Duodenal mucosa (tissue), 2 donors: ENCODE measurements at regions not wholly inside any gene's neighbourhood (a gene's known extent, or its start where the extent isn't known, plus 50 kb on each side); places are given as distances from the start of the nearest gene placed in this dataset.

ENCODE experiments used
- H3K27ac ChIP-seq: one replicate; pipeline ENCODE4 v1.7.0; 2013; ENCODE audit warnings: low read depth, low read length
- H3K27me3 ChIP-seq, 2 donors: one replicate each; pipeline ENCODE4 v1.7.0; 2013; ENCODE audit warnings: low read length in 2 of 2, control low read depth in 1 of 2; ENCODE audit not compliant: insufficient read depth in 2 of 2, control insufficient read depth in 1 of 2
- H3K36me3 ChIP-seq, 2 donors: one replicate each; pipeline ENCODE4 v1.7.0; 2013; ENCODE audit warnings: low read length in 2 of 2, control low read depth in 1 of 2; ENCODE audit not compliant: insufficient read depth in 2 of 2, control insufficient read depth in 1 of 2
- H3K4me1 ChIP-seq, 2 donors: one replicate each; pipeline ENCODE4 v1.7.0; 2013; ENCODE audit warnings: low read length in 2 of 2, control low read depth in 1 of 2; ENCODE audit not compliant: insufficient read depth in 2 of 2, control insufficient read depth in 1 of 2
- H3K4me3 ChIP-seq, 2 donors: one replicate each; pipeline ENCODE4 v1.7.0; 2013; ENCODE audit warnings: low read length in 2 of 2, low read depth in 1 of 2
- H3K9ac ChIP-seq, 2 donors: one replicate each; pipeline ENCODE4 v1.7.0; 2013; ENCODE audit warnings: low read length in 2 of 2, low read depth in 1 of 2
- H3K9me3 ChIP-seq, 2 donors: one replicate each; pipeline ENCODE4 v1.7.0; 2013; ENCODE audit warnings: low read length in 2 of 2, control low read depth in 1 of 2; ENCODE audit not compliant: control insufficient read depth in 1 of 2

DNA sequence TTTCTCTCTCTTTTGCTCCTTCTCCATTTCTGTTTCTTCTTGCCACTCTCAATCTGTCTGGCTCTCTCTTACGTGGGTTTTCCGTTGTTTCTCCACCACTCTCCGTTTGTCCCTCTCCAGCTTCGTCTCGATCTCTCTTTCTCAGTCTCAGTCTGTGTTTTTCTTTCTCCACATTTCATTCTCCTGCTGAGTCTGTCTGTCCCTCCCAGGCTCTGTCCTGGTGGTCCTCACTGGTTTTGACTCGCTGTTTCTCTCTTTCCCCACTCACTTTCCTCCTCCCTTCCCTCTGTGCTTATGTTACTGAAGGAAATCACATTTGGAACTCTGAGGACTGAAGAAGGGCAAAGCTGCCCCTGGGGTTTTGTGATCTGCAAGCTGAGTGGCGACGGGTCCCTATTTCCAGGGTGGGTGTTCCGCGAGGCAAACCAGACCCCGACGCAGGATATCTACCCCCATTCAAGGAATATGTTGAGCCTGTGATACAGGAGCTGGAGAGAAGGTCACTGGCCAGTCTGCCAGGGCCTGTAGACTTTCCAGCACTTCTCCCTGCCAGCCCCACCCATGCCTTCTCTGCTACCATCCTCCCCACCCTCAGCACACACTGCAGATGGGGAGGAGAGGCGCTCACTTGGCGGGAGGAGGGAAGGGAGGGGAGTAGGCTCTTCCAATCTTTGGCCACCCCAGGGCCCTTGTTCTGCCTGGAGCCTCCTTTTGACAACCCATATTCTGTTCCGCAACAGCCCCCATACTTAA, 102.7 kb upstream of the MAP1LC3B2 start:
- H3K4me3 ChIP-seq: no peak overlapping the region
- H3K27ac ChIP-seq: peak overlapping the region; percentile 11
- H3K4me1 ChIP-seq: peaks cover 6 to 9% of the 10 kb centered on the region in 2 donors
- no peaks in the 10 kb centered on the region for H3K36me3 ChIP-seq
- H3K27me3 ChIP-seq: no peaks in the 10 kb centered on the region
- no peak overlapping the region for H3K9ac ChIP-seq
- H3K9me3 ChIP-seq: no peaks in the 10 kb centered on the region

DNA sequence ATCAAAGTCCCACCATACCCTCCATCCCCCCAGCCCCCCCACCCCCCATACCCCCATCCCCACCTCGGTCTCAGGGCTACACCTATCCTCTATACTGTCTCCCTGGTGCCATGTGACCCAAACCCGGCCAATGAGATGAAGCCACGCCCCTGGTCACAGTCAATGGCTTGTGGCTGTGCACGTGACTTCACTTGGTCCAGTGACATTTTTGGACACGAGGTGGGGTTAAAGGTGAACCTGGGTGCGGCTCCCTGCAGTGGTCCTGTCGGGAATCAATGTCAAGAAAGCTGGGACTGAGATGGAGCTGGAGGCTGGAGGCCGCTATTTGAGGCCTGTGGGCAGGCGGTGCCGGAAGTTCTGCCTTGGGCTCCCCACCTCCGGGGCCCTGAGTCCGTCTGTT, 100.7 kb upstream of the MAP1LC3B2 start:
- Histone ChIP-seq H3K9ac (no peak overlapping the region), H3K27me3 (no peaks in the 10 kb centered on the region), H3K4me3 (no peak overlapping the region), H3K4me1 (peaks cover 6 to 9% of the 10 kb centered on the region in 2 donors), H3K36me3 (no peaks in the 10 kb centered on the region), H3K9me3 (no peaks in the 10 kb centered on the region), H3K27ac (no peak overlapping the region)

DNA sequence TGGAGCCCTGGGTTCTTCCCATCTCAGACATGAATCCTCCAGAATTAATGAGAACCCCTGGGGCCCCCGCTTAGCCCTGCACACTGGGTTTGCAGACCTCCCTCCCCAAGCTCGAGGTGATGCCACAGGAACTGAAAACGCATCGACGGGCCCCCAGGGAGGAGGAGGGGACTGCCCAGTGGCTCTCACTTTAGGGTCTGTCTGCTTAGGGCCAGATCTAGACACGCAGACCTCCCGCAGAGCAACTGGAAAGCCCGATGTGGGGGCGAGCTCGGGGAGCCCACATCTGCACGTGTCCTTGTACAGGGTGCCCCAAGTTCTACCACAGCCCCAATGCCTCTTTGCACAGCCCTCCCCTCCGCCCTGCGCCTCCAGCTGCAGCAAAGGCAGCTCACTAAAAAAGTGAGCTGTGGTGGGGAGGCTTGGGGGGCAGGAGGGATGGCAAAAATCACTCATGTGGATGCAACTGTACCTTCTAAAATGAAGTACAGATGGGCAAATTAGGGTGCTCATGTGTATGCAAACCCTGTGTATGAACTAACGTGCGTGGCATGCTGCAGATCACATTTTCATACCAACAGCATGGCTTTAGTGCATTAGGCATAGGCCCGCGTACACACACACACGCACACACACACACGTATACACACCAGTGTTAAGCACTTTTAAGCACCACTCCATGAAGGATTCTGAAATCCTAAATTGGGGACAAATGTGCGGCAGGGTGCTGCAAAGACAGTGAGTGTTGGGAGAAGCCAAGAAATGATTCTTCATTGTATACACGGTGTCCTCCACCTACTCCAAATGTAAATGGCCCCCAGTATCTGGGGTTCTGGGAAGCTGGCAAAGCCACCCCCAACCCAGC, 99.9 kb upstream of the MAP1LC3B2 start:
- Histone ChIP-seq H3K4me3 (no peak overlapping the region), H3K4me1 (peaks cover 6 to 9% of the 10 kb centered on the region in 2 donors), H3K27me3 (no peaks in the 10 kb centered on the region), H3K9me3 (no peaks in the 10 kb centered on the region), H3K36me3 (no peaks in the 10 kb centered on the region), H3K9ac (no peak overlapping the region), H3K27ac (no peak overlapping the region)

- Histone ChIP-seq H3K4me3 (no peak overlapping the region), H3K27ac (no peak overlapping the region), H3K9ac (no peak overlapping the region), H3K9me3 (no peaks in the 10 kb centered on the region), H3K36me3 (no peaks in the 10 kb centered on the region), H3K4me1 (peaks cover 5 to 6% of the 10 kb centered on the region in 2 donors), H3K27me3 (no peaks in the 10 kb centered on the region)
Observed at GRCh38 chr12:116459916-116460663, 99.1 kb upstream of the MAP1LC3B2 start.

GRCh38 chr12:116461060-116461459, 98.1 kb upstream of the MAP1LC3B2 start:
- no peaks in the 10 kb centered on the region for H3K27me3 ChIP-seq
- H3K4me3 ChIP-seq: no peak overlapping the region
- H3K9ac ChIP-seq: no peak overlapping the region
- no peaks in the 10 kb centered on the region for H3K9me3 ChIP-seq
- no peak overlapping the region for H3K27ac ChIP-seq
- no peaks in the 10 kb centered on the region for H3K36me3 ChIP-seq
- no peaks in the 10 kb centered on the region for H3K4me1 ChIP-seq

DNA sequence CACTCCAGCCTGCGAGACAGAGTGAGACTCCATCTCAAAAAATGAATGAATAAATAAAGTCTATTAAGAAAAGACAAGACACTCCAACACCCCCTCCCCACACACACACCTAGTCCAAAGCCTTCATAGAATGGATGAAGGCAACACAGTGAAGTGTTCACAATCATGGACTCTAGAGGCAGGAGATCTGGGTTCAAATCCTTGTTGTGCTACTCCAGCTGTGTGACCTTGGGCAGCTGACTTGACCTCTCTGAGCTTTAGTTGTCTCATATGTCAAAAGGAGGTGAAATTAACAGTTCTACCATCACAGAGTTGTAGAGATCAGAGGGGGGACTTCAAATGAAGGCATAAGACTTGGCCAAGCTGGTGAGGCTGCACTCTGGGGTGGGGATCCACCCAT, 95.8 kb upstream of the MAP1LC3B2 start:
- no peak overlapping the region for H3K4me3 ChIP-seq
- no peaks in the 10 kb centered on the region for H3K4me1 ChIP-seq
- no peak overlapping the region for H3K9ac ChIP-seq
- H3K9me3 ChIP-seq: no peaks in the 10 kb centered on the region
- no peak overlapping the region for H3K27ac ChIP-seq
- H3K36me3 ChIP-seq: no peaks in the 10 kb centered on the region
- no peaks in the 10 kb centered on the region for H3K27me3 ChIP-seq

- no peak overlapping the region for H3K27ac ChIP-seq
- no peak overlapping the region for H3K4me3 ChIP-seq
- H3K4me1 ChIP-seq: no peaks in the 10 kb centered on the region
- no peak overlapping the region for H3K9ac ChIP-seq
- no peaks in the 10 kb centered on the region for H3K9me3 ChIP-seq
- H3K36me3 ChIP-seq: no peaks in the 10 kb centered on the region
- H3K27me3 ChIP-seq: no peaks in the 10 kb centered on the region
Observed at GRCh38 chr12:116465407-116465806, 93.8 kb upstream of the MAP1LC3B2 start.

GRCh38 chr12:116465856-116466255, 93.3 kb upstream of the MAP1LC3B2 start:
- Histone ChIP-seq H3K27ac (no peak overlapping the region), H3K4me3 (no peak overlapping the region), H3K9me3 (no peaks in the 10 kb centered on the region), H3K27me3 (no peaks in the 10 kb centered on the region), H3K4me1 (no peaks in the 10 kb centered on the region), H3K9ac (no peak overlapping the region), H3K36me3 (no peaks in the 10 kb centered on the region)

DNA sequence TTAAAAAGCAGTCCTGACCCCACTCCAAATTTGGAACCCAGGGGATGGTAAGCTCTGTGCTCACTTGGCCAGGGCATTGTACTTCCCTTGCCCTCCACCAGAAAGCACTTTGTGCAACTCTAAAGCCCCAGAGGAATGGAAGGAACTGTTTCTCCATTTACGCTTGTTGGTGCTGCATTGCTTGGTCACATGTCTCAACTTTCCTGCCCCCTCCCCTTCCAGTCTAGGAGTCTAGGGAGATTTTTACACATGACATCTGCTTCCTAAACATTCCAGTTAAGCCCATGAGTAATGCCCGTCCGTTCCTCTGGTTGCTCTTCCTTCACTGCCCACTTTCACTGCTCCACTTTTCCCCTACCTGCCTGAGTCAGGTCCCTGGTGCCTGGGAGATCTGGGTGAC, 92.6 kb upstream of the MAP1LC3B2 start:
- Histone ChIP-seq H3K27ac (no peak overlapping the region), H3K36me3 (no peaks in the 10 kb centered on the region), H3K27me3 (no peaks in the 10 kb centered on the region), H3K4me3 (no peak overlapping the region), H3K9ac (no peak overlapping the region), H3K9me3 (no peaks in the 10 kb centered on the region), H3K4me1 (no peaks in the 10 kb centered on the region)

DNA sequence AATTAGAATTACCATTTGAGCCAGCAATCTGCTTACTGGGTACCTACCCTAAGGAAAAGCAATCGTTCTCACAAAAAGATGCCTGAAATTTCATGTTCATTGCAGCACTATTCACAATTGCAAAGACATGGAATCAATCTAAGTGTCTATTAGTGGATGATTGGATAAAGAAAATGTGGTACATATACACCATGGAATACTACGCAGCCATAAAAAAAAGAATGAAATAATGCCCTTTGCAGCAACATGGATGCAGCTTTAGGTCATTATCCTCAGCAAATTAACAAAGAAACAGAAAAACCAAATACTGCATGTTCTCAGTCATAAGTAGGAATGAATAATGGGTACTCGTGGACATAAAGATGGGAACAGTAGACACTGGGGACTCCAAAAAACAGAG, 89.8 kb upstream of the MAP1LC3B2 start:
- Histone ChIP-seq H3K4me1 (no peaks in the 10 kb centered on the region), H3K36me3 (no peaks in the 10 kb centered on the region), H3K9ac (no peak overlapping the region), H3K4me3 (no peak overlapping the region), H3K9me3 (no peaks in the 10 kb centered on the region), H3K27ac (no peak overlapping the region), H3K27me3 (no peaks in the 10 kb centered on the region)
